Dermis microvascular lymphatic vessel endothelial cell (primary cell): ENCODE measurements at regions not wholly inside any gene's neighbourhood (a gene's known extent, or its start where the extent isn't known, plus 50 kb on each side); places are given as distances from the start of the nearest gene placed in this dataset.

Experiments
- DNase-seq, 2 donors: peaks; one replicate each; pipeline versions ENCODE4 v3.0.0 to v3.0.0-alpha.2; 2010; ENCODE audit warnings: low read depth in 2 of 2

DNA sequence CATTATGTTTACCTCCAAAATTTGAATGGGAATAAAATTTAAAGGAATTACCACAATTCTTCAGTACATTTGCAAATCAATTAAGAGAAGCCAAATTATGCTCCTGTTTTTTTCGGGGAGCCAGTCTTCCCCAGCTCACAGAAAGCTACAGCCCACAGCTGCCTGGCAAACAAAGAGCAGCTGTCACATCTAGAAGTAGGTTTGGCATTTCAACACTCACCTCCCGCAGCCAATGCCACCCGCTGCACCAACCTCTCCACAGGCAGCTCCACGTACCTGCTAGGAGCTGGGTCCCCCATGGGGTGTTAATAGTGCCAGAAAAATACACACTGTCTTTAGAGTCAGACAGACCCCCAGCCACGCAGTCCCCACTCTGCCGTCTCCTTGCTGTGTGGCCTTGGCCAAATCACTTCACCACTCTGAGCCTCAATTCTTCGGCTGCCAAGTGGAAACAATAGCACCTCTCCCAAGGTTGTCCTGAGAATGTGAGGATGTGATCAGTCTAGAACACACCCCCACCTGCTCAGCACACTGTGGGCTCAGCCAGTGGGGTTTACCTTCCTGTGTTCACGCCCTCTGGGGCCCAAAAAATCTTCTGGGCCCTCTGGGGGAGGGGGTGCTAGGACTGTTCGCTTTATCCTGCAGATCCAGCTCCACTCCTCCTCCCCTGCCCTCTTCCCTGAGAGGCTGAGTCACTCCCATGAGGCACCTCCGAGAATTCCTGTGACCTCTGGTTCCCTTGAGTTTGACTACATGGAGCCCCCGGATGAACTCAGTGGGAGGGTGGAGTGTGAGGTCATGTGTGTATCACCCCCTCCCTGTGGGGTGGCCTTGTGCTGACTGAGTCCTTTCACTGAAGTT, 204.3 kb upstream of the GRIK3 start:
- no peak for DNase-seq

DNA sequence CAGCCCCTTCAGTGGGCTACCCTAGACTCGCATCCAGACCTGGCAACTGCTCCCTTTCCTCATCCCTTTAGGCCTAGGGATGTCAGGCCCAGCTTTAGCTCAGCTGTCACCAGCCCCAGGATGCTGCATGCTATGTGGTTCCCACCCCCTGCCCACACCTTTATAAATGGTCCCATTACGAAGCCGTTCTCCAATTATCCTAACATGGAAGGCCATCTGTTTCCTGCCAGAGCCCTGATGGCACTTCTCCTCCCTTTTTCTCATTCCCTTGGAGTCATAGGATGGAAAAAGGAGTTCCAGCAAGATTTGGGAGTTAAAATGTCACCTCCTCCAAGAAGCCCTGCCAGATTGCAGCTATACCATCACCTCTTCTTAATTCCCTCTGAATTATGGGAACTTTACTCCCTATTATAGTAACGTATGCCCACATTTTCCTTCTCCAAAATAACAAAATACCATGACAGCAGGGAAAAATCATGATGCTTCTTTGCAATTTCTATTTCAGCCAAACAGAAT, 205.0 kb upstream of the GRIK3 start:
- no peak for DNase-seq

DNA sequence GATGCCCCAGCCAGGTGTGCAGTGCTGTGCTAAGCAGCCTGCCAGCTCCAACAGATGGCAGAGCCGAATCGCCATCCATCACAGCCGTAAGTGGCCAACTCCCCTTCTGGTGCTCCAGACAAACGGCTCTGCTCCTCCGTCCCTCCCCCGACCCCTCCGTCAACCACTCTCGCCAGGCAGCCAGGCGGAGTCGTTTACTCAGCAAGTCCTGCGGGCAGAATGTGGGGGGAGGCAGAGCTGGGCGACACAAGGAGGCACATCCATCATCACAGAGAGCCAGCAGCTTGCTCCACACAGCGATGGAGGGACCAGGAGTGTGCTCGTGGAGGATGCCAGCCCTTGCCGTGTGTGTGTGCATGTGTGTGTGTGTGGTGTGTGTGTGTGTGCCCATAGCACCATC, 206.6 kb upstream of the GRIK3 start:
- DNase-seq = no peak

DNA sequence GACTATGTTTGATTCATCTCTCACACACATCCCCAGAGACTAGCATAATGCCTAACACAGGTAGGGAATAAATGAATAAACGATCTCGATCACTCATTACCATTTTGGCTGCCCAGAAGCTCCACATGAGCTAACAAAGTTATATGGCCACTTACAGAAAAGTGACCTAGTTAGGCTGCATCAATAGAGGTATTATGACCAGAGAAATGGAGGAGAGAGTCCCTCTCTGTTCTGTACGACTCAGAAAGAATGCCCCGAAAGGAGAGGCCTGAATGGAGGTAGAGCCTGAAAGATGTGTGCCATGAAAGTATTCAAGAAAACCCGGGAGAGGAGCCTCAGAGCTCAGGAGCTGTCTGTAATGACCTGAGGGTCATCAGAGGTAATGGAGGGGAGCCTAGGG, 208.2 kb upstream of the GRIK3 start:
- no peak for DNase-seq

DNA sequence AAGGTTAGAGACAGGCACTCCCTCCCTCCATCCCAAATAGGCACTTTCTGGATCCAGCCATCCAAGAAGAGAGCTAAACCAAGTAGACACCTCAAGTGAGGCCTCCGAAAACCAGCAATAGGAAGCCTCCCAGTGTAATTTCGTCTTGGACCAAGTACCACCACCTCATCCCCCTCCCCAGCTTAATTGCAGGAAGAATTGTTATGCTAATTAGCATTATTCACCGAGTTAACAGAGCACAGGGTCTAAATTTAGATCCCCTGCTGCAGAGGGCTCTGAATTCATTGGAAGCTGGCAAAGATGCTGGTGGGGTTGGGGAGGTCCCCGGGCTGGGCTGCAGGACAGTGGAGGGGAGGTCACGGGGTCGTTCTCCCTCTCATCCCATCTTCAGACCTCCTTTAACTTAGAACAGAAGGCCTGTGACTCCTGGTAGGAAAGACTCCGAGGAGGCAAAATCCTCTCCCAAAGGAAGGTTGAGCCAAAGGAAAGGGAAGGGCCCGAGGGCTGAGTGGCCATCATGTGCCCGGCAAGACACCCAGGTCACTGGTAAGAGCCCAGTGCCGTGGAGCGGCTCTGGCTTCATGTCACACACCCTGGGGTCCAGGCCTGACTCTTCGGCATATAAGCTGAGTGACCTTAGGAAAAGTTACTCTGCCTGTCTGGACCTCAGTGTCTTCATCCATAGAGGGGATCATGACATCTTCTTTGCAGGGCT, 209.2 kb upstream of the GRIK3 start:
- no peak for DNase-seq

DNA sequence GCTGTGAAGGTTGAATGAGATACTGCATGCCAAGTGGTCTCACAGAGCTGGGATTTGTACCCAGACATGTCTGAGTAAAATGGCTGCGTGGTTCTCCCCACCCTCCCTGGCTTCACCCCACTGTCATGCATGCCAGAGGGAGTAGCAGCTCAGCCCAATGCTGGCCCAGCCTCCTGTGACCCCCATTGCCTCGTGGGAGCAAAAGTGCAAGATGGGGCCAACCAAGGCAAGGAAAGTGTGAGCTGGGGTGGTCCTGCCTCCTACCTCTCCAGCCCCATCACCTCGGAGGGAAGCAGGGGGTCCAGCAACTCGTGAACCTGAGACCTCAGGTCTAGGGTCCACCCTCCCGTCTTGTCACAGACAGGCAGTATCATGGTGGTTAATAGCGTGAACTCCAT, 209.8 kb upstream of the GRIK3 start:
- DNase-seq = no peak

DNA sequence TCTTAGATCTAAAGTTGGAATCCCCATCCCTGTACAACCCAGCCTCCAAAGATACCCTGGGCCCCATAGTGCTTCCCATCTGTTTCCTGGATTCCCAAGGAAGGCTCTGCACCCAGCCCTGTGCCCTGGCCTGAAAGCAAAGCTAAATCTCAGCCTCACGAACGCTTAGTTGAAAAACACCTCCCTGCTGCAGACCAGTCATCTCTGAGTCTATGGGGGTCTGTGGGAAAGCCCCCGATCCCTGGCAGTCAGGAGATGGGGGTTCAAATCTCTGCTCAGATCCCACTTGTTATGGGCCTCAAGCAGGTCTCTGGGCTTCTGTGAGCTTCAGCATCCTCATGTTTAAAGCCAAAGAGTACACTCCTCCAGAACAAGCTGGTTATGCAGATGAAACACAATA, 210.5 kb upstream of the GRIK3 start:
- no peak for DNase-seq

DNA sequence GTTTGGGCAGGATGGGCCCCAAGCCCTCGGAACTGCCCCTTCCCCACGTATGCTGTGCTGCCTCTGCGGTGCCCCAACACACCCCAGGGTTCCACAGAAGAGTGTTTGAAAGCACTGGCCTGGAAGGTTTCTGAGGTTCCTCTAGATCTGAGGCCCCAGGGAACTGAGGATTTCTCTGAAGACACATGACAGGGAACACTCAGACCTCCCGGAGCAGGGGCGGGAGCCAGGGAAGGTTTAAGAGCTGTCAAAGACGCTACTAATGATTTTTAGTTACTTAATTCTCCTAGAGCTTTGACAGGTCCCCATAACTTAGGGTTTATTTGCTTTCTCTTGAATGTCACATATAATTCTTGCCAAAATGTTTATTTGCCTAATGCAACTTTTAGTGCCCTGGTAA, 212.3 kb upstream of the GRIK3 start:
- DNase-seq = no peak

DNA sequence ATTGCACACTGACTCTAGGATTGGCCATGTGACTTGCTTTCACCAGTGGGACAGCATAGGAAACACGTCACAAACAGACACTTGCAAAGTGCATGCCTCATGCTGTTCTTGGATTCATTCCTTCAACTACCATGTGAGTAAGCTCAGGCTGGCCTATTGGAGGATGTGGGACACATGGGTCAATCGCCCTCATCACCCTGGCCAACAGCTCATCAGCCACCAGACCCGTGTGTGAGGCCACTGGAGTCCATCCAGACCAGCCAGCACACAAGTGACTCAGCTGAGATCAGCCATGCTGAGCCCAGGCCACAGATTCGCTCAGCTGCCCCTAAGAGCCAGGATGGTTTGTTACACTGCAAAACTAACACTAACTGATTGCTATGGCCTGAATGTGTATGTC, 216.1 kb upstream of the GRIK3 start:
- no peak for DNase-seq

DNA sequence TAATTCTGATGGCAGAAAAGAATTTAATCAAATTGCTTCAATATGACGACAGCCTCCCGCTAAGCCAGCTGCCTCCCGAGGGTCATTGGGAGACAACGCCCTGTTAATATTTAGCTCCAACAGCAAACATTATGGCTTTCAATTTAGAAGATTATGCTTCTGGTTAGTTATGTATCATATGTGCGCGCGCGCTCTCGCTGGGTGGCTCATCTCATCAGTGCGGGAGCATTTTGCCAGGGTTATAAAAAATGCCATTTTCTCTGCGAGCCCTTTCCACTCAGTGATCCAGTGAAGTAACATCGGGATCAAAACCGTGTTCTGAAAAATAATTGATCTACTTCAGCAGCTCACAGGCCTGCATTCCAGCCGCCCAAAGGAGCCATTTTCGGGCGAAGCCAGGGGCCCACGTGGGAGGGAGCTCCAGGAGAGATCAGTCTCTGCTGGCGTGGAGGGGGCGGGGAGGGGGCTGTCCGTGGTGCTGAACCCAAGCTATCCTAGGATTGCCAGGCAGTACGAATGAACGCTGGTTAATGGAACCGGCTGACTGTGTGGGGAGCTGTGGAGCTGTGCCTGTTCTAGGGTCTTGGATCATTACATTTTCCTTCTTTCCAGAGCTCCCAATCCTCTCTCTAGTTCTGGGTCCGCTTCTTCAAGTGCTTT, 219.1 kb upstream of the ZC3H12A start:
- DNase-seq = peak in 1 of 2 donors; percentile 28

DNA sequence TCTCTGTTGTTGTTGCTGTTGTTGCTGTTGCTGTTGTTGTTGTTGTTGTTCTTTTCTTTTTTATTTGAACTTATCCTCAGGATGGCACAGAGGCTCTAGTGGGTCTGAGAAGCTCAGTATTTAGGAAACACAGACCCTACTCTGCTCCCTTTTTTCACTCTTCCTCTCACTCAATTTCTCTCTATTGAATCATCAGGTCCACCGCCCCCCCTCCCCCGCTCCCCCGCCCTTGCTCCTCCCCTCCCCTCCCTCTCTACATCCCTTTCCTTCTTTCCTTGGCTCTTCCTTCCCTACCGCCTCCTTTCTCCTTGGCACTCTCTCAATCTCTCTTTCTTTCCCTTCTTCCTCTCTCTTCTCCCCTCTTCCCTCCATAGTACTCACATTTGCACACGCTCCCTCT, 218.5 kb upstream of the ZC3H12A start:
- DNase-seq = no peak

DNA sequence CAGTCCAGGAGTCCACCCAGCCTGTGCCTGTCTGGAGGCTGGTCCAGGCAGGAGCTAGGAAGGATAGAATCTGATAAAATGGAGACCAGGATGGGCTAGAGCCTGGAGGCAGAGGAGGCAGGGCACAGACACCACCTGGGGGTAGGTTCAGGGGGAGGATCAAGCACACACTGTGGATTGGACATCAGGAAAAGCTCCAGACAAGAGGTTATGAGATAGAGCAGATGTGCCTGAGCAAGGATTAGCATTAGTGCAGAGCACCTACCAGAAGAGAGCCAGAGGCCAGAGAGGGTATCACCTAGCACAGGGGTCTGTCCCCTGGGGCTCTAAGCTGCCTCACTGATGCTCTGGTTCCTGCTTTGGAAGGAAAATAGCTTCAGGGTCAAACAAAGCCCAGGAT, 216.7 kb upstream of the ZC3H12A start:
- no peak for DNase-seq

DNA sequence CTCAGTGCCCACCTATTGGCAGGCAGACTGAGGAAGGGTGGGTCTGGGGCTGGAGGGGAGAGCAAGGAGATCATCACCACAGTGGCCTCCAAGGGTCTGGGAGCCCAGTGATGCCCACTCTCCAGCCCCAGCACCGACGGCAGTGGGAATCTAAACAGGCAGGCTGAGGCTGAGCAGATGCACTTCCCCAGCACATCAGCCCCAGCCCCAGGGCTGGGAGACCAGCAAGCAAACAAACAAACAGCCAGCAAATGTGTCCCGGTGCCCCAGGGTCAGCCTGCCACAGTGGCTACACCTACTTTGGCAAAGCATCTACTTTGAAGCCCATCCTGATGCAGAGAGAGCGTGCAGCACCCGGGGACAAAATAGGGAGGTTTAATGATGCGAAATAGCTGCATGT, 216.3 kb upstream of the ZC3H12A start:
- no peak for DNase-seq

DNA sequence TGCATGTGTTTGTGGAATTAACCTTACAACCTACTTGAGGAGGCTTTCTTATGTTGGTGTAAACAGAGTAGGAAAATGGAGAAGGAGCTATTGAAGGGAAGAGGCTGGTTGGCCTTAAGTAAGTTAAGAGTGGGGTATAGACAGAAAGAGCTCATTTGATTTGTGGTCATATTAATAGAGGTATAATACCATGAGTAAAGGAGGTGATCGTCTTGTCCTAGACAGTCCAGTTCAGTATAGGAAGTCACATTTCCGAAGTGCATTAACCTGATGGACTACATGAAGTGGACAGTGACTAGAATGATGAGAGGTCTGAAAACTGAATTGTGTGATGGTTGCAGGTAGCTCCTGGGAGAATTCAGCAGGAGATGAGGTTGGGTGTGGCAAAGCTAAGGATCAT, 215.4 kb upstream of the ZC3H12A start:
- DNase-seq = no peak

DNA sequence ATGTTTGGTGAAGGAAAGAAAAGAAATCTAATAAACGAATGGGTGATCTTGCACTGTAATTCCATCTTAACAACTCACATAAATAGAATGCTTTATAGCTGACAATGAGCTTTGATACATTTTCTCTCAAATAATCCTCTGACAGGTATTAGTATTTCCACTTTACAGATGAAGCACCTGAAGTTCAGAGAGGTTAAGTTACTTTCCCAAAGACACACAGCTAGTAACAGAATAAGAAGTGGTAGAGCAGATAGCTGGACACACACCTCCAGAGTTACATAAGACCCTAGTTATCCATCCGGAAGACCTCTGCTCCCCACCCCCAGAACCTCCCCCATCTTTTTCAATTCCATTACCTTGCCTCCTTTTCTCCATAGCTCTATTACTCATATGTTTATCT, 213.3 kb upstream of the ZC3H12A start:
- no peak for DNase-seq

DNA sequence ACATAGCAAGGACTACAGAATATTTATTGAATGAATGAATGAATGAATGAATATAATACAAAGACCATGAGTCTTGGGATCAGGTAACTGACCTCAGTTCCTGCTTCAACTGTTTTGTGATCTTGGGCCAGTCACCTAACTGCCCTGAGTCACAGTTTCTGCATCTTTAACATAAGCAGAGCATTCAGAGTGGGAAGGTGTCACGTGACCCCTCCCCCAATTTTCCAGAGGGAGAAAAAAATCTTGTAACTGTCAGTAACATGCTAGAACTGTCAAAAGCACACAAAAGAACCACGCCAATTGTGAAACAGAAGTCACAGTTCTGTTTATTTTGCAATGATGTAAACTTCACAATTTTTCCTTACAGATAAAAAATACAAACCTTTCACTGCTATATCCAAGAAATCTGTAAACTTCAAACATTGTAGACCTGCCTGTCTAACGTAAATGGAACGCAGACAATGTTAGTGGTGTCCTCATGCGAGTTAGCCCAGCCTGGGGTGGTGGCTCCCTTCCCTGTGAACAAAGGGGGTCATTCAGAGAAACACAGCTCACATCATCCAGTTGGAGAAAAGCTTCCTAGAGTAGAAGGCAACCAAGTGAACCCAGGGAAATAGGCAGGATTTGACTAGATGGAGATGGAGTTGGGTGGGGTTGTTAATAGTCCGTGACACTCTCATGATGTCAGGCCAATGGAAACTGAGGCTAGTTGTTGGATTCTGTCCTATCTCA, 211.8 kb upstream of the ZC3H12A start:
- DNase-seq = no peak

DNA sequence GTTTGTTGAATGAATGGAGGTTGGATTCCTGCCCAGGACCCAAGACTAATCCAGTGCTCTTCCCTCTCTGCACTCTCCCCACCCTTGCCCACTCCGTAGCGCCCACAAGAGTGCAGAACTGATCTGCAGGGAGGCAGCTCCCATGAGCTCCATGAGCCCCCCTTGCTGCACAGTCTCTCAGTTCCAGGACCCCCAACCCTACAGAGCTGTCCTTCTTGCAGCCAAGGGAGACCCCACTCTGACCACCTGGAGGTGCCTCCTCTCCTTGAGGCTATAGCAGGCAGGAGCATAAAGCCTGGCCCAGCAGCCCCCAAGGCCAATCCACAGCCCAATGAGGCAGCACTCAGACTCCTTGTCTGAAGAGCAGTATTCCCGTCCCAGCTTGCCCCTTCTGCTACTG, 209.2 kb upstream of the ZC3H12A start:
- DNase-seq = no peak

DNA sequence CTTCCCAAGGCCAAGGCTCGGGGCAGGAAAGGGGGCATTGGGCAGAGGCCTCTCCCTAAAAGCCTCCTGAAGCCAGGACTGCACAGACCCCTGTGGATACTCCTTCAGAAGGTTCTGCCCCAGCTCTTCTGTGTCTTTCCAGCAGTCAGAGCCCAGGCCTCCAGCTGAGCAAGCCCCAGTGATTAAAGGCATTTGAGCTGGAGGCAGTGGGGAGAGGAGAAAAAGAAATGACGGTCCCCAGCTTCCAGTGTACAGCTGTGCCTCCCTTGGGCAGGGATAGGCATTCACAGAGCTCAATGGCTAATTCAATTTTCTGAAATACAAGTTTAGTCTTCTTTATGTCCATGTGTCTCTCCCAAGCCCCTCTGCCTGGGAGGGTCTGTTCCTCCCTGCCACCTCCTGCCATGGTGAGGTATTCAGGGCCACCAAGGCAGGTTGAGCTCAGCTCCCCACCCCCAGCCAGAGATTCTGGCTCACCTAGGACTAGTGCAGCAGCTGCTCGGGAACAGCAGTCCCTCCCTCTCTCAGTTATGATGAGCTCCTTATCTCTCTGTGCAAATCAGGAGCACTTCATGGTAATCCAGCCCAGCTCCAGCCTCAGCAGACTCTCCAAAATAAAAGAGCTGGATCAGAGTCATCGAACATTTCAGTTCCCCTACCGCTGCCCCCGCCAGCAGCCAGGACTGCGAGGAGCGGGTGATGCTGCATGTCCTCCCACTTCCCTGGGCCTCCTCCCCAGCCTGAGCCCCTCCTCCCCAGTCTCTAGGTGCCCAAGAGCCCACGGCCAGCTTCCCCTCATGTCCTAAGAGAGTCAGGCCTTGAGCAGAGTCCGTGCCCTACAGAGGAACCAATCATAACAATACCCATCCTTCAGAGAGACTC, 208.4 kb upstream of the ZC3H12A start:
- no peak for DNase-seq

DNA sequence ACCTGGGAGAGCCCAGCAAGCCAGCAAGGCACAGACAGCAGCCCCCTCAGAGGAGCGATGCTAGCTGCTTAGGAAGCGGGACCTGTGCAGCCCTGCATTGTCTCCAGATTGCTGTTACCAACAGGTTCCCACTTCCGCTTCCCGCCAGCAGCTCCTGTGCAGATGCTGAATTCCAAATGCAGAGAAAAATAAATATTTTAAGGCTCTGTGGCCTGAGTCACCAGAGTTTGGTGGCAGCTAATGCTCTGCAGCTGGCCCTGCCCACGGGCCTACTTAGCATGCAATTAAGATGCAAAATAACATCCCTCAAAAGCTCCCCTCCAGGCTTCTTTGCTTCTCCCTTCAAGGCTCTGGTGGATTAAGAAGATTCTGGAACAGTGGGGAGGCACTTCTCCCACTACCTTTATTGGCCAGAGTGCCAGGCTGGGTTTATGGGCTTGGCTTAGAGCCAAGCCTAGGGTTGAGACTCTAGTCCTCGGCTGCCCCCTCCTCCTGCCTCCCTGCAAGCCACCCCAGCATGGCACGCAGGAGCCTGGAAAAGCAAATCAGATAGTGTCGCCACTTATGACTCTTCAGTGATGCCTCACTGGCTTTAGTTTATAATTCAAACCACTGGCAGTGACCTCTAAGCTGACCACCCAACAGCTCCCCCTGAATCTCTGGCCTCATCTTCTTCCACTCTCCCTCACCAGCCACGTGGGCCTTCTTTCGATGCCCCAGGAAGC, 207.1 kb upstream of the ZC3H12A start:
- no peak for DNase-seq

DNA sequence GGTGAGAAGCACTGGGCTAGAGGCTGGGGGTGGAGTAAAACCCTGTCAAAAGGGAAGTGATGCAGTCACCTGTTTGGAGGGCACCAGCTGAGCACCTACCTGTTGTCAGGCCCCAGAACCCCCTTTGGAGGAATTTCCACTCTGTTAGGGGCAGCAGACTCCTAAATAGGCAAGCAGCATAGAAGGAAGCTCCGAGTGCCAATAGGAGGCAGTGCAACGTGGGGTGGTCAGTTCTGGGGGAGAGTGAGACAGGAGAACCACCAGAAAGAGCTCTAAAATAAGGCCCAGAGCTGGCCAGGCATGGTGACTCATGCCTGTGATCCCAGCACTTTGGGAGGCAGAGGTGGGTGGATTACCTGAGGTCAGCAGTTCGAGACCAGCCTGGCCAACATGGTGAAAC, 203.7 kb upstream of the ZC3H12A start:
- no peak for DNase-seq
